NT2/D1 (cell line): ENCODE measurements at regions not wholly inside any gene's neighbourhood (a gene's known extent, or its start where the extent isn't known, plus 50 kb on each side); places are given as distances from the start of the nearest gene placed in this dataset.

Experiments used
- SUZ12 ChIP-seq: IDR thresholded peaks from 2 replicates; pipeline ENCODE4 v1.6.1; 2011; ENCODE audit not compliant: insufficient read length, insufficient read depth; ENCODE audit errors: extremely low read depth
- YY1 ChIP-seq: IDR thresholded peaks from 2 replicates; pipeline ENCODE4 v1.6.1; 2011; ENCODE audit not compliant: insufficient read length, insufficient read depth
- ZNF274 ChIP-seq: IDR thresholded peaks from 2 replicates; pipeline ENCODE4 v1.6.1; 2011; ENCODE audit warnings: mild to moderate bottlenecking, low read depth, low read length

GRCh38 chr5:152501294-152501693 is 96.2 kb upstream of the NMUR2 start:
- TF ChIP-seq YY1 (no peak), SUZ12 (no peak), ZNF274 (no peak)
